ENCODE measurements at regions not wholly inside any gene's neighbourhood (a gene's known extent, or its start where the extent isn't known, plus 50 kb on each side); places are given as distances from the start of the nearest gene placed in this dataset.
"Not testable (repeated sequence)": the region's sequence is repeated elsewhere in the genome, so short reads cannot be mapped to it uniquely, and the experiment has no call there.

- DNase-seq: not testable (repeated sequence)
Observed at GRCh38 chr3:71925511-71926261, 140.7 kb upstream of the PROK2 start.

GRCh38 chr3:71924721-71925120, 139.8 kb upstream of the PROK2 start:
- no peak for DNase-seq

GRCh38 chr3:71921036-71921435, 136.1 kb upstream of the PROK2 start:
- no peak for DNase-seq

GRCh38 chr3:71919572-71919971, 134.6 kb upstream of the PROK2 start:
- DNase-seq: no peak

- no peak for DNase-seq
Observed at GRCh38 chr3:71917545-71917944, 132.6 kb upstream of the PROK2 start.

- DNase-seq: no peak
Observed at GRCh38 chr3:71916747-71917369, 131.9 kb upstream of the PROK2 start.

GRCh38 chr3:71912839-71913495, 128.0 kb upstream of the PROK2 start:
- no peak for DNase-seq

- no peak for DNase-seq
Observed at GRCh38 chr3:71910108-71910507, 125.2 kb upstream of the PROK2 start.

- DNase-seq: no peak
Observed at GRCh38 chr3:71907996-71908395, 123.0 kb upstream of the PROK2 start.

- DNase-seq: no peak
Observed at GRCh38 chr3:71906976-71907375, 122.0 kb upstream of the PROK2 start.

GRCh38 chr3:71905426-71905825, 120.5 kb upstream of the PROK2 start:
- no peak for DNase-seq

- DNase-seq: no peak
Observed at GRCh38 chr3:71903936-71904335, 119.0 kb upstream of the PROK2 start.

- DNase-seq: no peak
Observed at GRCh38 chr3:71903112-71903495, 118.2 kb upstream of the PROK2 start.

GRCh38 chr3:71902258-71903111, 117.5 kb upstream of the PROK2 start:
- no peak for DNase-seq

- no peak for DNase-seq
Observed at GRCh38 chr3:71901645-71902044, 116.7 kb upstream of the PROK2 start.

- DNase-seq: no peak
Observed at GRCh38 chr3:71900057-71900456, 115.1 kb upstream of the PROK2 start.

- no peak for DNase-seq
Observed at GRCh38 chr3:71896751-71897150, 111.8 kb upstream of the PROK2 start.

GRCh38 chr3:71893702-71894479, 108.9 kb upstream of the PROK2 start:
- no peak for DNase-seq

- DNase-seq: no peak
Observed at GRCh38 chr3:71893122-71893521, 108.2 kb upstream of the PROK2 start.

- no peak for DNase-seq
Observed at GRCh38 chr3:71891483-71891882, 106.5 kb upstream of the PROK2 start.

- no peak for DNase-seq
Observed at GRCh38 chr3:71890356-71890931, 105.5 kb upstream of the PROK2 start.

GRCh38 chr3:71887256-71887655, 102.3 kb upstream of the PROK2 start:
- no peak for DNase-seq
